ENCODE measurements at regions not wholly inside any gene's neighbourhood (a gene's known extent, or its start where the extent isn't known, plus 50 kb on each side); places are given as distances from the start of the nearest gene placed in this dataset.

- no CpG with 5 or more reads among the region's 2 CpGs for WGBS, 2 experiments (ENCODE audit: extremely low coverage in 2 of 2, insufficient read length in 1 of 2)
Observed at GRCh38 chr3:187856555-187856954, 111.3 kb upstream of the BCL6 start.

More at GRCh38 chr3:187856555-187856954, 111.3 kb upstream of the BCL6 start:
- BruUV-seq (replicated peaks), result no TSS peak
- intact Hi-C loops (cut with micrococcal nuclease) (no loop called here), dilution Hi-C loops (cut with HindIII; ENCODE audit: low sequenced_read_pairs, unreplicated experiment) (no loop called here), in situ Hi-C loops (cut with MboI; ENCODE audit: low sequenced_read_pairs) (no loop called here)
- H4K20me1 ChIP-seq (ENCODE audit: insufficient read depth, low read length), result no peaks in the 10 kb centered on the region
- H3K56ac ChIP-seq (ENCODE audit: extremely low read depth, insufficient read depth, low read length), result no peak overlapping the region
- H2BK5ac ChIP-seq (ENCODE audit: low read depth, low read length, poor library complexity, severe bottlenecking), result no peak overlapping the region
- no peak overlapping the region for H2AK9ac ChIP-seq (replicated peaks; ENCODE audit: low read depth, low read length, poor library complexity)
- H3K23ac ChIP-seq (ENCODE audit: low read depth, low read length), result no peak overlapping the region
- no peak overlapping the region for H2AK5ac ChIP-seq (ENCODE audit: low read depth, low read length)
- H4K8ac ChIP-seq (ENCODE audit: low read depth in 2 of 2, low read length in 2 of 2), result no peak overlapping the region
- no peaks in the 10 kb centered on the region for H3K36me3 ChIP-seq (ENCODE audit: control insufficient read depth, insufficient read depth, low read length)
- no peak overlapping the region for H2BK15ac ChIP-seq (ENCODE audit: low read depth, low read length)
- no peak overlapping the region for H3K14ac ChIP-seq (replicated peaks; ENCODE audit: low read depth, low read length)
- ATAC-seq (ENCODE audit: low read depth), result no peak
- 0 out of 2 replicates have a peak, but pooled peaks cover 2% of the 10 kb centered on the region for H3K27me3 ChIP-seq (ENCODE audit: control insufficient read depth, insufficient read depth, low read length)
- no peak for DNase-seq
- no peak overlapping the region for H3K27ac ChIP-seq (ENCODE audit: insufficient read depth, low read length)
- H3K9ac ChIP-seq (ENCODE audit: low read depth, low read length), result no peak overlapping the region
- H4K5ac ChIP-seq (ENCODE audit: low read depth, low read length), result no peak overlapping the region
- no peak overlapping the region for H2BK20ac ChIP-seq (ENCODE audit: low read depth, low read length)
- H3K18ac ChIP-seq (ENCODE audit: low read depth, low read length), result no peak overlapping the region
- H3K4me2 ChIP-seq (ENCODE audit: low read depth, low read length), result no peak overlapping the region
- no peaks in the 10 kb centered on the region for H3K79me1 ChIP-seq (ENCODE audit: low read depth in 1 of 2, low read length in 2 of 2)
- H3K4me1 ChIP-seq (ENCODE audit: control insufficient read depth, insufficient read depth, low read length), result peaks cover 7% of the 10 kb centered on the region
- no peak overlapping the region for H4K91ac ChIP-seq (ENCODE audit: insufficient read depth, low read depth, low read length)
- ChIA-PET POLR2A (ENCODE audit: unreplicated experiment) (interaction anchor here (0.5 kb wide), 1 partner anchor 294 kb away, joined by 3 read pairs; no protein-coding TSS in a partner anchor), CTCF (interaction anchor here (0.6 to 1.7 kb wide), 2 partner anchors 13 to 429 kb away, joined by 3 to 5 read pairs; no protein-coding TSS in a partner anchor)
- no peak overlapping the region for H3K4ac ChIP-seq (ENCODE audit: low read depth, low read length)
- peaks cover 7% of the 10 kb centered on the region for H3K9me1 ChIP-seq (ENCODE audit: insufficient read depth, low read length)
- TF ChIP-seq NFE2L2 (IDR thresholded peaks at IDR 0.05; ENCODE audit: low read depth, low read length), result no peak
- TF ChIP-seq CTCF (conservative IDR thresholded peaks at IDR 0.05; ENCODE audit: low read depth, low read length), result no peak
- no peak for TF ChIP-seq CEBPB (IDR thresholded peaks at IDR 0.05; ENCODE audit: low read depth, low read length)
- TF ChIP-seq MXI1 (IDR thresholded peaks at IDR 0.05; ENCODE audit: borderline replicate concordance, low read depth, low read length), result no peak
- no peak for TF ChIP-seq USF2 (IDR thresholded peaks at IDR 0.05; ENCODE audit: low read depth, low read length)
- TF ChIP-seq ELK1 (IDR thresholded peaks at IDR 0.05; ENCODE audit: borderline replicate concordance, low read depth, low read length), result no peak
- no peak for TF ChIP-seq CHD1 (IDR thresholded peaks at IDR 0.05; ENCODE audit: low read depth, low read length)
- no peak for TF ChIP-seq RFX5 (IDR thresholded peaks at IDR 0.05; ENCODE audit: low read depth, low read length)
- no peak for TF ChIP-seq RCOR1 (IDR thresholded peaks at IDR 0.05; ENCODE audit: insufficient replicate concordance, low read length)
- no peak for TF ChIP-seq POLR2A (IDR thresholded peaks at IDR 0.05; ENCODE audit: low read depth, low read length)
- no peak for TF ChIP-seq RAD21 (IDR thresholded peaks at IDR 0.05; ENCODE audit: low read length)
- TF ChIP-seq BHLHE40 (IDR thresholded peaks at IDR 0.05; ENCODE audit: low read depth, low read length), result no peak
- TF ChIP-seq FOS (IDR thresholded peaks at IDR 0.05; ENCODE audit: low read depth, low read length), result no peak
- TF ChIP-seq MAZ (IDR thresholded peaks at IDR 0.05; ENCODE audit: borderline replicate concordance, low read depth, low read length), result no peak
- TF ChIP-seq SMC3 (IDR thresholded peaks at IDR 0.05; ENCODE audit: low read depth, low read length), result no peak
- TF ChIP-seq MAFK (IDR thresholded peaks at IDR 0.05; ENCODE audit: low read depth, low read length), result no peak
- H3K4me3 ChIP-seq (ENCODE audit: insufficient read depth, low read depth, low read length), result no peak overlapping the region
- H3K9me3 ChIP-seq (ENCODE audit: control insufficient read depth, insufficient read depth, low read length), result 0 out of 2 replicates have a peak, but pooled peaks cover 4% of the 10 kb centered on the region
- H2AFZ ChIP-seq (replicated peaks; ENCODE audit: low read length, poor library complexity), result no peak overlapping the region
- H2BK120ac ChIP-seq (ENCODE audit: low read depth, low read length), result no peak overlapping the region

Measured in IMR-90 (cell line).